ENCODE measurements at regions not wholly inside any gene's neighbourhood (a gene's known extent, or its start where the extent isn't known, plus 50 kb on each side); places are given as distances from the start of the nearest gene placed in this dataset.

GRCh38 chr18:75491361-75491760 lies 63.9 kb upstream of the SMIM21 start:
- Histone ChIP-seq H3K9ac (ENCODE audit: low read length) (no peak overlapping the region), H3K4me2 (ENCODE audit: low read depth, low read length) (no peak overlapping the region), H3K4me3 (ENCODE audit: low read length) (no peak overlapping the region), H3K79me2 (ENCODE audit: low read length) (no peaks in the 10 kb centered on the region), H3K36me3 (replicated peaks; ENCODE audit: insufficient read depth, low read length) (no peaks in the 10 kb centered on the region), H3F3A (ENCODE audit: insufficient read depth, low read length) (no peaks in the 10 kb centered on the region), H4K20me1 (ENCODE audit: insufficient read depth, low read length) (no peaks in the 10 kb centered on the region), H3K27me3 (replicated peaks; ENCODE audit: insufficient read depth, low read length) (no peaks in the 10 kb centered on the region), H3K9me2 (replicated peaks; ENCODE audit: insufficient read depth, low read length) (no peaks in the 10 kb centered on the region), H3K9me3 (replicated peaks; ENCODE audit: insufficient read depth, low read length) (no peaks in the 10 kb centered on the region), H2AFZ (ENCODE audit: low read length) (no peak overlapping the region), H3K27ac (ENCODE audit: low read length) (no peak overlapping the region), H3K4me1 (ENCODE audit: low read length) (no peaks in the 10 kb centered on the region)
- TF ChIP-seq EZH2phosphoT487 (IDR thresholded peaks at IDR 0.05; ENCODE audit: low read length) (no peak), EZH2 (optimal IDR thresholded peaks at IDR 0.05; ENCODE audit: low read depth, low read length) (no peak)
- TF ChIP-seq, protein P1, sequence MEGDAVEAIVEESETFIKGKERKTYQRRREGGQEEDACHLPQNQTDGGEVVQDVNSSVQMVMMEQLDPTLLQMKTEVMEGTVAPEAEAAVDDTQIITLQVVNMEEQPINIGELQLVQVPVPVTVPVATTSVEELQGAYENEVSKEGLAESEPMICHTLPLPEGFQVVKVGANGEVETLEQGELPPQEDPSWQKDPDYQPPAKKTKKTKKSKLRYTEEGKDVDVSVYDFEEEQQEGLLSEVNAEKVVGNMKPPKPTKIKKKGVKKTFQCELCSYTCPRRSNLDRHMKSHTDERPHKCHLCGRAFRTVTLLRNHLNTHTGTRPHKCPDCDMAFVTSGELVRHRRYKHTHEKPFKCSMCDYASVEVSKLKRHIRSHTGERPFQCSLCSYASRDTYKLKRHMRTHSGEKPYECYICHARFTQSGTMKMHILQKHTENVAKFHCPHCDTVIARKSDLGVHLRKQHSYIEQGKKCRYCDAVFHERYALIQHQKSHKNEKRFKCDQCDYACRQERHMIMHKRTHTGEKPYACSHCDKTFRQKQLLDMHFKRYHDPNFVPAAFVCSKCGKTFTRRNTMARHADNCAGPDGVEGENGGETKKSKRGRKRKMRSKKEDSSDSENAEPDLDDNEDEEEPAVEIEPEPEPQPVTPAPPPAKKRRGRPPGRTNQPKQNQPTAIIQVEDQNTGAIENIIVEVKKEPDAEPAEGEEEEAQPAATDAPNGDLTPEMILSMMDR (IDR thresholded peaks at IDR 0.05; ENCODE audit: low read length), result no peak
- DNase-seq, result no peak

DNA sequence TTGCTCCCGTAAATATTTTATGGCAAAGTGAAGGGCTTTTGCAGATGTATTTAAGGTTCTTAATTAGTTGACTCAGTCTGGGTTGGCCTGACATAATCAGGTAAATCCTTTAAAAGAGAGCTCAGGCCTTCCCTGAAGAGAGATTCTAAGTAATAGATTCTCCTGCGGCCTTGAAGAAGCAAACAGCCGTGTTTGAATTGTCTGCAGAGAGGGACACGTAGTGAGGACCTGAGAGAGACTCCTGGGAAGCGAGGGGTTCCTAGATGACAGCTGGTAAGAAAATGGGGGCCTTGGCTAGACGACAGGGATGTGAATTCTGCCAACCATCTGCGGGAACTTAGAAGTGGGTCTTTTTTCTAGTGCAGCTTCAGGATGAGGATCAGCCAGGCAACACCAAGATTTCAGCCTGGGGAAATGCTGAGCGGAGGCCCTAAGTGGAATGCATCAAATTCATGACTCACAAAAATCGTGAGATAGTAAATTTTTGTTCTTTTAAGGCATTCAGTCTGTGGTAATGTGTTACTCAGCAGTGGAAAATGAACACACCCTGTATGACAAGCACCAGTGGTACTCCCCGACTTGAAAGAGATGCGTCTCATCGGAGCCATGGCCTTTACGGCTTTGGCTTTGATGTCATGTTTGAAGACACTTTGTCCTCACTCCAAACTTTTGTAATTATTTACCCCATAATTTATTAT lies 62.1 kb upstream of the SMIM21 start:
- no peak overlapping the region for H3K9ac ChIP-seq (ENCODE audit: low read length)
- H3K4me2 ChIP-seq (ENCODE audit: low read depth, low read length), result no peak overlapping the region
- no peaks in the 10 kb centered on the region for H3K79me2 ChIP-seq (ENCODE audit: low read length)
- no peak overlapping the region for H2AFZ ChIP-seq (ENCODE audit: low read length)
- no peak overlapping the region for H3K27ac ChIP-seq (ENCODE audit: low read length)
- H3K4me1 ChIP-seq (ENCODE audit: low read length), result no peaks in the 10 kb centered on the region
- H3K9me3 ChIP-seq (replicated peaks; ENCODE audit: insufficient read depth, low read length), result no peaks in the 10 kb centered on the region
- no peaks in the 10 kb centered on the region for H3F3A ChIP-seq (ENCODE audit: insufficient read depth, low read length)
- no peak overlapping the region for H3K4me3 ChIP-seq (ENCODE audit: low read length)
- no peaks in the 10 kb centered on the region for H4K20me1 ChIP-seq (ENCODE audit: insufficient read depth, low read length)
- no peak for DNase-seq
- no peaks in the 10 kb centered on the region for H3K9me2 ChIP-seq (replicated peaks; ENCODE audit: insufficient read depth, low read length)
- TF ChIP-seq EZH2 (optimal IDR thresholded peaks at IDR 0.05; ENCODE audit: low read depth, low read length), result no peak
- TF ChIP-seq, protein P1 (IDR thresholded peaks at IDR 0.05; ENCODE audit: low read length), result no peak
- TF ChIP-seq EZH2phosphoT487 (IDR thresholded peaks at IDR 0.05; ENCODE audit: low read length), result no peak
- H3K27me3 ChIP-seq (replicated peaks; ENCODE audit: insufficient read depth, low read length), result no peaks in the 10 kb centered on the region
- H3K36me3 ChIP-seq (replicated peaks; ENCODE audit: insufficient read depth, low read length), result no peaks in the 10 kb centered on the region

DNA sequence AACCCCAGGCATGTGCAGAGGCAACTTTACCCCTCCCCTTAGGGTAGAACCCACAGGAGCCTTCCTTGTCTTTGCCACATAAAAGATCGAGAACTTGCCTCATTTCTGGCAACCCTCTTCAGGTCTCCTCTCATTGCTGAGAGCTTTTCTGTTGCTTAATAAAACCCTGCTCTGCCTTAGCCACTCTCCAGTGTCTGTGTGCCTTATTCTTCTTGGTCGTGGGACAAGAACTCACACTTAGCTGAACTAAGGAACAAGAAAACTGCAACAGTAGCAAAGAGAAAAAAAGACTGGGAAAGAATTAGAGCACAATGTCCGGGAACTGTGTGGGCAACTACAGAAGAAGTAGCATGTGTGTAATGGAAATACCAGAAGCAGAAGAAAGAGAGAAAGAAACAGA lies 56.2 kb upstream of the SMIM21 start:
- TF ChIP-seq EZH2phosphoT487 (IDR thresholded peaks at IDR 0.05; ENCODE audit: low read length), result no peak
- no peak for TF ChIP-seq EZH2 (optimal IDR thresholded peaks at IDR 0.05; ENCODE audit: low read depth, low read length)
- TF ChIP-seq, protein P1 (IDR thresholded peaks at IDR 0.05; ENCODE audit: low read length), result no peak
- no peaks in the 10 kb centered on the region for H3K27me3 ChIP-seq (replicated peaks; ENCODE audit: insufficient read depth, low read length)
- no peak for DNase-seq
- no peaks in the 10 kb centered on the region for H3K4me1 ChIP-seq (ENCODE audit: low read length)
- H3K27ac ChIP-seq (ENCODE audit: low read length), result no peak overlapping the region
- H3K9me3 ChIP-seq (replicated peaks; ENCODE audit: insufficient read depth, low read length), result no peaks in the 10 kb centered on the region
- H3K9ac ChIP-seq (ENCODE audit: low read length), result no peak overlapping the region
- no peaks in the 10 kb centered on the region for H3K9me2 ChIP-seq (replicated peaks; ENCODE audit: insufficient read depth, low read length)
- H3F3A ChIP-seq (ENCODE audit: insufficient read depth, low read length), result no peaks in the 10 kb centered on the region
- no peaks in the 10 kb centered on the region for H3K79me2 ChIP-seq (ENCODE audit: low read length)
- H3K4me2 ChIP-seq (ENCODE audit: low read depth, low read length), result no peak overlapping the region
- no peaks in the 10 kb centered on the region for H4K20me1 ChIP-seq (ENCODE audit: insufficient read depth, low read length)
- no peaks in the 10 kb centered on the region for H3K36me3 ChIP-seq (replicated peaks; ENCODE audit: insufficient read depth, low read length)
- no peak overlapping the region for H2AFZ ChIP-seq (ENCODE audit: low read length)
- H3K4me3 ChIP-seq (ENCODE audit: low read length), result no peak overlapping the region
